Left lung (tissue), 4 donors: ENCODE measurements at regions not wholly inside any gene's neighbourhood (a gene's known extent, or its start where the extent isn't known, plus 50 kb on each side); places are given as distances from the start of the nearest gene placed in this dataset.

Source experiments
- ATAC-seq: fragments of 200-7000 bp; cut with Tn5 transposase; one replicate; pipeline ENCODE4 v1.9.1; 2020; ENCODE audit warnings: moderate library complexity
- DNase-seq, 4 donors: peaks; one replicate each; pipeline ENCODE4 v3.0.0-alpha.2; 2013 to 2020
- H3K27ac ChIP-seq, 2 donors: fragments of 200-600 bp; sonication (generic) in 1 of 2; one replicate each; pipeline versions ENCODE4 v1.5.0 to v1.8.0; 2020 to 2021
- H3K27me3 ChIP-seq, 2 donors: fragments of 200-600 bp; sonication (generic) in 1 of 2; one replicate each; pipeline versions ENCODE4 v1.5.0 to v1.8.0; 2020 to 2021
- H3K36me3 ChIP-seq, 2 donors: fragments of 200-600 bp; sonication (generic) in 1 of 2; one replicate each; pipeline versions ENCODE4 v1.5.0 to v1.8.0; 2020 to 2021
- H3K4me1 ChIP-seq, 2 donors: fragments of 200-600 bp; one replicate each; pipeline ENCODE4 v1.8.0; 2021
- H3K4me3 ChIP-seq, 2 donors: fragments of 200-600 bp; sonication (generic) in 1 of 2; one replicate each; pipeline versions ENCODE4 v1.5.0 to v1.8.0; 2020 to 2021; ENCODE audit warnings: mild to moderate bottlenecking in 1 of 2
- H3K9me3 ChIP-seq, 2 donors: fragments of 200-600 bp; sonication (generic) in 1 of 2; one replicate each; pipeline versions ENCODE4 v1.5.0 to v1.8.0; 2020 to 2021
- CTCF ChIP-seq, 2 donors: fragments of 200-600 bp; sonication (generic) in 1 of 2; IDR thresholded peaks; one replicate each; pipeline versions ENCODE4 v1.5.0 to v1.8.0; 2021; ENCODE audit warnings: antibody characterized with exemption in 2 of 2
- intact Hi-C, 2 donors: fragments of 100-400 bp; cut with DNase I; formaldehyde crosslinking; loops; one replicate each; pipeline versions ENCODE4 v1.11.2 to v1.14.2; 2022
- donor health status: DM: no; HTN: yes; CAD: no.
- donor health status: DM: no; HTN: no; CAD: no.

- no peaks in the 10 kb centered on the region for H3K9me3 ChIP-seq
- intact Hi-C loops, result no loop called here
- no peak for ATAC-seq
- no peak for TF ChIP-seq CTCF (IDR thresholded peaks at IDR 0.05)
- H3K36me3 ChIP-seq, result no peaks in the 10 kb centered on the region
- H3K4me1 ChIP-seq, result no peaks in the 10 kb centered on the region
- no peak overlapping the region for H3K4me3 ChIP-seq
- H3K27ac ChIP-seq, result no peak overlapping the region
- DNase-seq, result no peak
- H3K27me3 ChIP-seq, result peaks cover 3 to 32% of the 10 kb centered on the region in 2 donors
These were observed 335.4 kb upstream of the MGMT start for GRCh38 chr10:129131457-129132132.

- intact Hi-C loops, result no loop called here
- no peak for TF ChIP-seq CTCF (IDR thresholded peaks at IDR 0.05)
- DNase-seq (no peak), ATAC-seq (no peak)
- Histone ChIP-seq H3K4me3 (no peak overlapping the region), H3K27me3 (peaks cover 3 to 52% of the 10 kb centered on the region in 2 donors), H3K9me3 (no peaks in the 10 kb centered on the region), H3K27ac (no peak overlapping the region), H3K36me3 (no peaks in the 10 kb centered on the region), H3K4me1 (no peaks in the 10 kb centered on the region)
These were observed 333.2 kb upstream of the MGMT start for GRCh38 chr10:129133856-129134255.

- H3K4me1 ChIP-seq, result no peaks in the 10 kb centered on the region
- intact Hi-C loops, result no loop called here
- ATAC-seq (no peak), DNase-seq (no peak)
- peaks cover 3 to 56% of the 10 kb centered on the region in 2 donors for H3K27me3 ChIP-seq
- H3K9me3 ChIP-seq, result no peaks in the 10 kb centered on the region
- H3K27ac ChIP-seq, result no peak overlapping the region
- no peak for TF ChIP-seq CTCF (IDR thresholded peaks at IDR 0.05)
- H3K4me3 ChIP-seq, result no peak overlapping the region
- no peaks in the 10 kb centered on the region for H3K36me3 ChIP-seq
These were observed 332.7 kb upstream of the MGMT start for GRCh38 chr10:129134371-129134770.

- DNase-seq, result no peak
- no peak for ATAC-seq
These were observed 331.4 kb upstream of the MGMT start for GRCh38 chr10:129135624-129136023.

GRCh38 chr10:129136074-129136473 is 331.0 kb upstream of the MGMT start:
- Histone ChIP-seq H3K27me3 (peaks cover 3 to 58% of the 10 kb centered on the region in 2 donors), H3K4me3 (no peak overlapping the region), H3K9me3 (no peaks in the 10 kb centered on the region), H3K36me3 (no peaks in the 10 kb centered on the region), H3K27ac (no peak overlapping the region), H3K4me1 (no peaks in the 10 kb centered on the region)
- no peak for TF ChIP-seq CTCF (IDR thresholded peaks at IDR 0.05)
- DNase-seq (no peak), ATAC-seq (no peak)
- intact Hi-C loops, result no loop called here

More at GRCh38 chr10:129135624-129136023, 331.4 kb upstream of the MGMT start:
- intact Hi-C loops, result no loop called here
- H3K9me3 ChIP-seq, result no peaks in the 10 kb centered on the region
- no peaks in the 10 kb centered on the region for H3K4me1 ChIP-seq
- H3K27ac ChIP-seq, result no peak overlapping the region
- TF ChIP-seq CTCF (IDR thresholded peaks at IDR 0.05), result no peak
- no peak overlapping the region for H3K4me3 ChIP-seq
- no peaks in the 10 kb centered on the region for H3K36me3 ChIP-seq
- peaks cover 3 to 57% of the 10 kb centered on the region in 2 donors for H3K27me3 ChIP-seq
